SK-N-MC (cell line): ENCODE measurements at regions not wholly inside any gene's neighbourhood (a gene's known extent, or its start where the extent isn't known, plus 50 kb on each side); places are given as distances from the start of the nearest gene placed in this dataset.

Experiments
- DNase-seq: peaks from one replicate; pipeline ENCODE4 v3.0.0-alpha.2; 2011; ENCODE audit warnings: low read depth, low spot score
- H3K27ac ChIP-seq: fragments of 200-600 bp; sonication (generic); 2 replicates; pipeline ENCODE4 v1.5.1; 2016; ENCODE audit warnings: mixed run types
- H3K36me3 ChIP-seq: fragments of 200-600 bp; sonication (generic); 2 replicates; pipeline ENCODE4 v1.6.1; 2017; ENCODE audit warnings: antibody characterized with exemption, low read length, mixed read lengths; ENCODE audit not compliant: insufficient read depth
- H3K4me3 ChIP-seq: fragments of 200-600 bp; sonication (generic); 2 replicates; pipeline ENCODE4 v1.5.1; 2016
- H3K9ac ChIP-seq: fragments of 200-600 bp; sonication (generic); 2 replicates; pipeline ENCODE4 v1.8.0; 2017; ENCODE audit warnings: mixed run types, mixed read lengths; ENCODE audit not compliant: insufficient read length
- H3K9me3 ChIP-seq: fragments of 200-600 bp; sonication (generic); 2 replicates; pipeline ENCODE4 v1.6.1; 2017; ENCODE audit warnings: low read depth, mild to moderate bottlenecking, antibody characterized with exemption, low read length, moderate library complexity, mixed read lengths
- EZH2 ChIP-seq: fragments of 200-600 bp; sonication (generic); IDR thresholded peaks from one replicate; pipeline ENCODE4 v1.6.1; 2017; ENCODE audit warnings: antibody characterized with exemption
- FOXP2 ChIP-seq: optimal IDR thresholded peaks from 2 replicates; pipeline ENCODE3; 2011; ENCODE audit warnings: mild to moderate bottlenecking, moderate library complexity; ENCODE audit not compliant: insufficient read depth; ENCODE audit errors: extremely low read length, control extremely low read depth
- POLR2AphosphoS5 ChIP-seq: IDR thresholded peaks from 2 replicates; pipeline ENCODE4 v1.6.1; 2012; ENCODE audit warnings: mild to moderate bottlenecking, low read depth, low read length, borderline replicate concordance

GRCh38 chr14:97215263-97215969 lies 418.2 kb downstream of the VRK1 start:
- Histone ChIP-seq H3K9me3 (no peaks in the 10 kb centered on the region), H3K27ac (peak overlapping the region; percentile 100), H3K4me3 (peak overlapping the region; percentile 82), H3K36me3 (no peaks in the 10 kb centered on the region), H3K9ac (peak overlapping the region; percentile 98)
- DNase-seq = peak; percentile 97
- no peak for TF ChIP-seq FOXP2
- peak; percentile 87 for TF ChIP-seq POLR2AphosphoS5

GRCh38 chr14:97217111-97217885 lies 420.1 kb downstream of the VRK1 start:
- Histone ChIP-seq H3K9ac (peak overlapping the region; percentile 98), H3K9me3 (no peaks in the 10 kb centered on the region), H3K4me3 (peak overlapping the region; percentile 82), H3K36me3 (no peaks in the 10 kb centered on the region), H3K27ac (peak overlapping the region; percentile 100)
- DNase-seq = no peak
- TF ChIP-seq EZH2 (no peak), FOXP2 (no peak), POLR2AphosphoS5 (peak; percentile 23)

- TF ChIP-seq POLR2AphosphoS5 (peak; percentile 45; the same call in 1 of the 2 replicates), EZH2 (no peak), FOXP2 (no peak)
- no peaks in the 10 kb centered on the region for H3K9me3 ChIP-seq
- peak overlapping the region; percentile 100 for H3K27ac ChIP-seq
- H3K9ac ChIP-seq = peak overlapping the region; percentile 98
- H3K36me3 ChIP-seq = no peaks in the 10 kb centered on the region
- no peak for DNase-seq
- H3K4me3 ChIP-seq = peak overlapping the region; percentile 82
Observed at GRCh38 chr14:97218274-97218673, 421.1 kb downstream of the VRK1 start.

GRCh38 chr14:97218691-97219430 lies 421.7 kb downstream of the VRK1 start:
- no peak for DNase-seq
- TF ChIP-seq FOXP2 (no peak), POLR2AphosphoS5 (peak; percentile 59)
- H3K36me3 ChIP-seq = no peaks in the 10 kb centered on the region
- H3K9ac ChIP-seq = peak overlapping the region; percentile 98
- H3K9me3 ChIP-seq = no peaks in the 10 kb centered on the region
- H3K27ac ChIP-seq = peak overlapping the region; percentile 100
- peak overlapping the region; percentile 82 for H3K4me3 ChIP-seq

GRCh38 chr14:97219431-97220017 lies 422.3 kb downstream of the VRK1 start:
- TF ChIP-seq POLR2AphosphoS5 (peak; percentile 54; the same call in 1 of the 2 replicates), EZH2 (no peak)
- Histone ChIP-seq H3K9ac (peak overlapping the region; percentile 98), H3K4me3 (peak overlapping the region; percentile 82), H3K9me3 (no peaks in the 10 kb centered on the region), H3K27ac (peak overlapping the region; percentile 100), H3K36me3 (no peaks in the 10 kb centered on the region)
- no peak for DNase-seq

- TF ChIP-seq EZH2 (no peak), POLR2AphosphoS5 (peak; percentile 72), FOXP2 (no peak)
- Histone ChIP-seq H3K27ac (peak overlapping the region; percentile 100), H3K9me3 (no peaks in the 10 kb centered on the region), H3K9ac (peak overlapping the region; percentile 76), H3K36me3 (no peaks in the 10 kb centered on the region), H3K4me3 (peak overlapping the region; percentile 58)
- DNase-seq = peak; percentile 99
Observed at GRCh38 chr14:97221572-97222285, 424.5 kb downstream of the VRK1 start.

GRCh38 chr14:97224016-97224415 lies 426.8 kb downstream of the VRK1 start:
- no peaks in the 10 kb centered on the region for H3K9me3 ChIP-seq
- TF ChIP-seq FOXP2 = no peak
- no peak for TF ChIP-seq EZH2
- TF ChIP-seq POLR2AphosphoS5 = no peak
- no peaks in the 10 kb centered on the region for H3K36me3 ChIP-seq
- H3K27ac ChIP-seq = peak overlapping the region; percentile 100
- H3K9ac ChIP-seq = peak overlapping the region; percentile 33
- no peak for DNase-seq
- peak overlapping the region; percentile 17 for H3K4me3 ChIP-seq

GRCh38 chr14:97230051-97230450 lies 432.9 kb downstream of the VRK1 start:
- Histone ChIP-seq H3K9ac (no peak overlapping the region), H3K27ac (no peak overlapping the region), H3K36me3 (no peaks in the 10 kb centered on the region), H3K9me3 (no peaks in the 10 kb centered on the region), H3K4me3 (no peak overlapping the region)
- TF ChIP-seq POLR2AphosphoS5 = no peak
- no peak for DNase-seq
